ENCODE measurements at regions not wholly inside any gene's neighbourhood (a gene's known extent, or its start where the extent isn't known, plus 50 kb on each side); places are given as distances from the start of the nearest gene placed in this dataset.

DNA sequence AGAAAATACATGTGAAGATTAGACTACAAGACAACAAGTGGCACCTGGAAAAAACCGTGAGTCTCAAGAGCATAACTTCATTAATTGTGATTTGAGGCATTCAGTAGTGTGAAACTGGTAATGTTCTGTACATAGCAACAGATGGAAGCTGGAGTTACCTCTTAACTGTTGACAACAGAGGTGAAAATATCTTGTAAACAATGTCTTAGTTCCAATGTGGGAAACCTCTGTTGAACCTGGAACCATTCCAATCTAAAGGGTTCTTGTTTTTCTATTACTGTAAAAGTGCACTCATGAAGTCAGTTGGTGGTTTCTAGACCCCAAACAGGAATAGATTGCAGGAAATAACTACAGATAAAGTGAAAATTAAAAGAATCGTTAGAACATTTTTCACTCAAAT is 728.4 kb downstream of the SLITRK1 start:
- Histone ChIP-seq H3K4me2 (replicated peaks; ENCODE audit: extremely low read depth, low read length, poor library complexity, severe bottlenecking) (no peak overlapping the region), H4K20me1 (ENCODE audit: insufficient read depth, low read length) (no peaks in the 10 kb centered on the region), H3K4me3 (replicated peaks in 1 of 3; ENCODE audit: low read depth in 2 of 3, low read length in 3 of 3) (no peak overlapping the region), H3K9ac (ENCODE audit: insufficient read depth, low read length, poor library complexity, severe bottlenecking) (no peak overlapping the region), H3K27ac (ENCODE audit: low read depth in 1 of 2, low read length in 2 of 2) (no peak overlapping the region), H3K27me3 (ENCODE audit: control insufficient read depth in 2 of 2, insufficient read depth in 2 of 2, low read length in 2 of 2) (no peaks in the 10 kb centered on the region), H2AFZ (ENCODE audit: insufficient read depth, low read depth, low read length, poor library complexity, severe bottlenecking) (no peak overlapping the region), H3K4me1 (ENCODE audit: control insufficient read depth in 1 of 2, insufficient read depth in 2 of 2, low read length in 2 of 2) (no peaks in the 10 kb centered on the region), H3K36me3 (replicated peaks in 1 of 2; ENCODE audit: control insufficient read depth in 1 of 2, insufficient read depth in 2 of 2, low read length in 2 of 2) (no peaks in the 10 kb centered on the region), H3K79me2 (ENCODE audit: insufficient read depth, low read length) (no peaks in the 10 kb centered on the region), H3K9me3 (replicated peaks in 1 of 2; ENCODE audit: control insufficient read depth in 1 of 2, insufficient read depth in 1 of 2, low read length in 2 of 2) (peaks cover 0 to 3% of the 10 kb centered on the region in 2 donors)
- intact Hi-C loops (cut with micrococcal nuclease), result no loop called here
- Mint-ChIP-seq H3K4me1 (no peaks in the 10 kb centered on the region), H3K9me3 (peaks cover 0 to 4% (median 2%) of the 10 kb centered on the region in 7 donors), H3K27ac (no peak overlapping the region), H3K36me3 (no peaks in the 10 kb centered on the region), H3K27me3 (ENCODE audit: low read depth in 3 of 3) (no peaks in the 10 kb centered on the region), H3K4me3 (no peak overlapping the region)
- no CpG with 5 or more reads among the region's 2 CpGs for WGBS (ENCODE audit: insufficient coverage)
- TF ChIP-seq, protein P1, sequence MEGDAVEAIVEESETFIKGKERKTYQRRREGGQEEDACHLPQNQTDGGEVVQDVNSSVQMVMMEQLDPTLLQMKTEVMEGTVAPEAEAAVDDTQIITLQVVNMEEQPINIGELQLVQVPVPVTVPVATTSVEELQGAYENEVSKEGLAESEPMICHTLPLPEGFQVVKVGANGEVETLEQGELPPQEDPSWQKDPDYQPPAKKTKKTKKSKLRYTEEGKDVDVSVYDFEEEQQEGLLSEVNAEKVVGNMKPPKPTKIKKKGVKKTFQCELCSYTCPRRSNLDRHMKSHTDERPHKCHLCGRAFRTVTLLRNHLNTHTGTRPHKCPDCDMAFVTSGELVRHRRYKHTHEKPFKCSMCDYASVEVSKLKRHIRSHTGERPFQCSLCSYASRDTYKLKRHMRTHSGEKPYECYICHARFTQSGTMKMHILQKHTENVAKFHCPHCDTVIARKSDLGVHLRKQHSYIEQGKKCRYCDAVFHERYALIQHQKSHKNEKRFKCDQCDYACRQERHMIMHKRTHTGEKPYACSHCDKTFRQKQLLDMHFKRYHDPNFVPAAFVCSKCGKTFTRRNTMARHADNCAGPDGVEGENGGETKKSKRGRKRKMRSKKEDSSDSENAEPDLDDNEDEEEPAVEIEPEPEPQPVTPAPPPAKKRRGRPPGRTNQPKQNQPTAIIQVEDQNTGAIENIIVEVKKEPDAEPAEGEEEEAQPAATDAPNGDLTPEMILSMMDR (IDR thresholded peaks at IDR 0.05), result no peak
- no peak for DNase-seq

DNA sequence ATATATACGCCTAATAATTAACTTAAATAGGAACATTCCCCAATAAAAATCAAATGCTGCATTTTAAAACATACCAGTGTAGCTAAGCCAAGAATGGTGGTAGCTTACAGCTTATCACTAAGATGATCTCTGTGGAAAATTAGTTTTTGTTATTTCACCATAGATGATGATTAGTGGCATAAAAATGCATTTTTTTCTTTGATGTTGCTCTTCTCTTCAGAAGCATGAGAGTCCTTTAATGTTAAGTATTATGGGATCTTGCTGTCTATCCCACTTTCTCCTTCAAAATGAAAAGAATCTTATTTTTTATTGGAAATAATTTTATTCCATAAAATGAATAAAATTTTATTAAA is 731.0 kb downstream of the SLITRK1 start:
- intact Hi-C loops (cut with micrococcal nuclease), result no loop called here
- H3K36me3 Mint-ChIP-seq, result no peaks in the 10 kb centered on the region
- WGBS (ENCODE audit: insufficient coverage), result no CpG with 5 or more reads among the region's 1 CpG

More for the DNA sequence above, 731.0 kb downstream of the SLITRK1 start:
- H2AFZ ChIP-seq (ENCODE audit: insufficient read depth, low read depth, low read length, poor library complexity, severe bottlenecking), result no peak overlapping the region
- H3K36me3 ChIP-seq (replicated peaks in 1 of 2; ENCODE audit: control insufficient read depth in 1 of 2, insufficient read depth in 2 of 2, low read length in 2 of 2), result no peaks in the 10 kb centered on the region
- DNase-seq, result no peak
- H4K20me1 ChIP-seq (ENCODE audit: insufficient read depth, low read length), result no peaks in the 10 kb centered on the region
- no peaks in the 10 kb centered on the region for H3K27me3 ChIP-seq (ENCODE audit: control insufficient read depth in 2 of 2, insufficient read depth in 2 of 2, low read length in 2 of 2)
- H3K4me3 ChIP-seq (replicated peaks in 1 of 3; ENCODE audit: low read depth in 2 of 3, low read length in 3 of 3), result no peak overlapping the region
- H3K9ac ChIP-seq (ENCODE audit: insufficient read depth, low read length, poor library complexity, severe bottlenecking), result no peak overlapping the region
- TF ChIP-seq, protein P1 (IDR thresholded peaks at IDR 0.05), result no peak
- Mint-ChIP-seq H3K4me3 (no peak overlapping the region), H3K27ac (no peak overlapping the region), H3K9me3 (peaks cover 0 to 5% (median 2%) of the 10 kb centered on the region in 7 donors), H3K4me1 (no peaks in the 10 kb centered on the region), H3K27me3 (ENCODE audit: low read depth in 3 of 3) (no peaks in the 10 kb centered on the region)
- H3K4me2 ChIP-seq (replicated peaks; ENCODE audit: extremely low read depth, low read length, poor library complexity, severe bottlenecking), result no peak overlapping the region
- H3K4me1 ChIP-seq (ENCODE audit: control insufficient read depth in 1 of 2, insufficient read depth in 2 of 2, low read length in 2 of 2), result no peaks in the 10 kb centered on the region
- peaks cover 0 to 3% of the 10 kb centered on the region in 2 donors for H3K9me3 ChIP-seq (replicated peaks in 1 of 2; ENCODE audit: control insufficient read depth in 1 of 2, insufficient read depth in 1 of 2, low read length in 2 of 2)
- no peak overlapping the region for H3K27ac ChIP-seq (ENCODE audit: low read depth in 1 of 2, low read length in 2 of 2)
- H3K79me2 ChIP-seq (ENCODE audit: insufficient read depth, low read length), result no peaks in the 10 kb centered on the region

All from CD14-positive monocyte (primary cell).